ENCODE measurements at regions not wholly inside any gene's neighbourhood (a gene's known extent, or its start where the extent isn't known, plus 50 kb on each side); places are given as distances from the start of the nearest gene placed in this dataset.
"Not testable (repeated sequence)": the region's sequence is repeated elsewhere in the genome, so short reads cannot be mapped to it uniquely, and the experiment has no call there.

DNA sequence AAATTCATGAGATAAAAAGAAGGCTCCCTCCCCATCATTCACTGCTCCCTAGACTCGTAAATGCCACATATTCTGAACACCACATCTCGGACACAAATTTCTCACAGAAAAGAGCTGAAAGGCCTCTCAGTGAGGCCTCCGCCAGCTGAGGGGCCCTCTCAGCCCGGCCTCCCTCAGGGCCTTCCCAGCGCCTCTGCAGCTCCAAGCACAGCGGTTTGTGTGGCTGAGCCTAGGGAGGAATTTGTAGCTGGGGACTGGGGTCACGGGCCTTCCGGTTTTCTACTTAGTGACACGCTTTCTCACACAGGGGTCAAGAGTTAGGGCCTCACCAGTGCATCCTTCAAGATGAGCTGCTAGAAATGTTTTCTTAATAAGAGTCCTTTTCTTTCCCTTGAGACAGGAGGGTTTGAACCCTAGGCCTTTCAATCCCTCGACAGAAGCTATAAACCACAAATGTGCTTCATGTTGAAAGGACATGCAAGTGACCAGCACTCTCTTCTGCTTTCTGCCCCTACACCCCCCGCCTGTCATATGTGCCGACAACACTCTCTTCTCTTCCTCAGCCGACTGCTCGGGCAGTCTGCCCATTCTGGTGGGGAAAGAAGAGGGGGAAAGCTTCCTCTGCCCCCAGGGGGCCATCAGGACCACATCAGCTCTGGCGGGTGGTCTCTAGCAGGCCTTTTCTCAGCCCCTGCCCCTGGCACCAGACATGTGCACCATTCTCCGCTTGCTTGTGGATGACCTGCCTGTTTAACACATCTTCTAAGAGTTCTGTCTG lies 104.9 kb downstream of the CHIC2 start:
- DNase-seq (ENCODE audit: low read depth in 3 of 3, low spot score in 2 of 3): no peak

DNA sequence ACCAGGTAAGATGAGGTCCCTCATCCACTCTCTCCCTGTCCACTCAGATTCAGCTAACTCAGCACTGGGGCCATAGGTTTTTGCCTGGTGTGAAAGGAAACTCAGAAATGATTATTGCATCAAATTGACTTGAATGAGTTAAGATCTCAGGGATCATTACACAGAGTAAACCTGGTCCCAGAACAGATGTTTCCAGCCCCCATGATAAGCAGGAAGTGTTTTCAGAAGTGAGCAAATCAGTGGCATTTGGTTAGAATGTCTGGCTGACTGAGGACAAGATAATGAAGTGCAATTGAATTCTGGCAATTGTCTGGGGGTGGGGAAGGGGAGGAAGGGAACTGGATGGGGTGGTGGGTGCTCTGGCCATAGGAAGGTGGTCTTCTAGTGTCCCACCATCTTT lies 108.0 kb downstream of the CHIC2 start:
- no peak for DNase-seq (ENCODE audit: low read depth in 3 of 3, low spot score in 2 of 3)

DNA sequence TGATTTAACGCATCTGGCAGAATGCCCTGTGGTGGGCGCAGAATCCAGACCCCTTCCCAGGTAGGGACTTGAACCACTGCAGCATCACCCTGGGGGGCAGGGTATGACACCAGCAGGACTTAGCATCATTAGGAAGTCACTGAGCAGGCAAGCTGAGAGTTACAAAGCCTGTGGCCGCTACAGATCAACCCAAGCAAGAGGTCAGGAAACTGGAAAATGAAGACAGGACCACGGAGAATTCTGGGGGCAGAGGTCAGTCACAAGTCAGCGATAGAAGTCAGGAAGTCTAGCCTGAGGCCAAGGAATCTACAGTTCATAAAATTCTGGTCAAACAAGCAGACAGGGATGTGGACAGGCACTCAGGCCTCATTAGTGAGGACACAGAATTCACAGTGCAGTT lies 108.4 kb downstream of the CHIC2 start:
- DNase-seq (ENCODE audit: low read depth in 3 of 3, low spot score in 2 of 3): no peak

DNA sequence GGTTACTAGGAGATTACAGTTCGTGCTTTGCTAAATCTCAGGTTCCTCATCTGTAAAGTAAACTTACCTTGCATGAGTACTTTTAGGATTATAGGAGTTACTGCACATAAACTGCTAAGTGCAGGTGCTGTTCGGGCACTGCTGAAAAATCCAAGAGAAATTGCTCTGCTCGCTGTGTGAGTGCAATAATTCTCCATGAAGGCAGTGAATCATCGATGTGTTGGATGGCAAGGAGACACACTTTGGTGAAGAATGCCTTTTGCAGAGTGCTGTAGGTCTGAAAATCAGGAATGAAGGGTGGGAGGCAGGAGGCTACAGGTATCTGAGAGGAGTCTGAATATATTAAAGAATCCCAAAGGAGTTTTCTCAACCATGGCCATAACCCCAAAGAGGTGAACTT lies 113.0 kb downstream of the CHIC2 start:
- no peak for DNase-seq (ENCODE audit: low read depth in 3 of 3, low spot score in 2 of 3)

DNA sequence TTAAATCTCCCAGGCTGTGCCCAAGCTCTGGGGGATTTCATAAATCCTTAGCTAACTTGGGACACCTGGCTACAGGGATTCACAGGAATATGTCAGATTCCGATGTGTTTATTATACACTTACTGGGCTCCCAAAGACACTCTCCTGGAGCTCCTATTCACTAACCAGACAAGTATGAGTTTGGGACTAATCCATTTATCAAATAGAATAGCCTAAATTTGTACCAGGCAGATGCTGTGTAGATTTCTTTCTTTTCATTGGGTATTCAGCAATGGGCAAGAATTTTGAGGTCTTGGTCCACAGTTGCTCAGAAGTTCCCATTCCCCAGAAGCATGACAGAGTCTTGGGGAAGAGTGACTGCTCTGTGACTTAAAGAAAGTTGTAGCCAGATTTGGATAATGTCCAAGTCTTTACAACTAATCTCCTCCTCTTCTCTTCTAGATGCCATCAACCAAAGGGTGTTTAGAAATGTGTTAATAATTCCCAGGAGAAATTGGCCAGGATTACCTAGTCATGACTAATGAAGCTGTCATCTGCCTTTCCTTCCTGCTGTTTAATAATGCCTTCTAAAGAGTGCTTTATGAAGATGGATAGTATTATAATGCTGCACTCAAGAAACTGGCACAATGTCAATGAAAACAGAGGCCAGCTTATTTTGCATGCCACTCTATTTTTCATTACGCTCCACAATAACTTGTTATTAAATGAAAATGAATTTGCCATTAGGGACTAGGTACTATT lies 120.9 kb downstream of the CHIC2 start:
- no peak for DNase-seq (ENCODE audit: low read depth in 3 of 3, low spot score in 2 of 3)

DNA sequence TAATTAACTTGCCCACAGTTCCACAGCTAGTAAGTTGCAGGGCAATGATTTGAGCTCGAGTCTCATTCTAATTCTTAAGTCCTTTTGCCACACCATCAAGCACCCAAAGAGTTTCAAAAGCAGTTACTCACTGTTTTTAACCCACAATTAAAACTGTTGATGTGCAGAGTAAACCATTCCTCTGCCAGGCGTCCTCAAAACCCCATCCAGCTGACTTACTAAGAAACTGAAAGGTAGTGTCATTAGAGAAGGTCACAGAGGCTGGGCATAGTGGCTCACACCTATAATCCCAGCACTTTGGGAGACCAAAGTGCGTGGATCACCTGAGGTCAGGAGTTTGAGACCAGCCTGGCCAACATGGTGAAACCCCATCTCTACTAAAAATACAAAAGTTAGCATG lies 121.7 kb downstream of the CHIC2 start:
- no peak for DNase-seq (ENCODE audit: low read depth in 3 of 3, low spot score in 2 of 3)

DNA sequence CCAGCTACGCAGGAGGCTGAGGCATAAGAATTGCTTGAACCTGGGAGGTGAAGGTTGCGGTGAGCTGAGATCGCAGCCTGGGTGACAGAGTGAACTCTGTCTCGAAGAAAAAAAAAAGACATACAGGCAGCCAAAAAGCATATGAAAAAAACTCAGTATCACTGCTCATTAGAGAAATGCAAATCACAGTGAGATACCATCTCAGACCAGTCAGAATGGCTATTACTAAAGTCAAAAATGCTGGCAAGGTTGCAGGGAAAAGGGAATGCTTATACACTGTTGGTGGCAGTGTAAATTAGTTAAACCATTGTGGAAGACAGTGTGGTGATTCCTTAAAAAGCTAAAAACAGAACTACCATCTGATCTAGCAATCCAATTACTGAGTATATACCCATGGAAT lies 123.1 kb downstream of the CHIC2 start:
- no peak for DNase-seq (ENCODE audit: low read depth in 3 of 3, low spot score in 2 of 3)

DNA sequence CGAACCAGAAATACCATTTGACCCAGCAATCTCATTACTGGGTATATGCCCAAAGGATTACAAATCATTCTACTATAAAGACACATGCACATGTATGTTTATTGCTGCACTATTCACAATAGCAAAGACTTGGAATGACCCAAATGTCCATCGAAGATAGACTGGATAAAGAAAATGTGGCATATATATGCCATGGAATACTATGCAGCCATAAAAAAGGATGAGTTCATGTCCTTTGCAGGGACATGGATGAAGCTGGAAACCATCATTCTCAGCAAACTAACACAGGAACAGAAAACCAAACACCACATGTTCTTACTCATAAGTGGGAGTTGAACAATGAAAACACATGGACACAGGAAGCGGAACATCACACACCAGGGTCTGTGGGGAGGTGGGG lies 124.5 kb downstream of the CHIC2 start:
- not testable (repeated sequence) for DNase-seq (ENCODE audit: low read depth in 3 of 3, low spot score in 2 of 3)

DNA sequence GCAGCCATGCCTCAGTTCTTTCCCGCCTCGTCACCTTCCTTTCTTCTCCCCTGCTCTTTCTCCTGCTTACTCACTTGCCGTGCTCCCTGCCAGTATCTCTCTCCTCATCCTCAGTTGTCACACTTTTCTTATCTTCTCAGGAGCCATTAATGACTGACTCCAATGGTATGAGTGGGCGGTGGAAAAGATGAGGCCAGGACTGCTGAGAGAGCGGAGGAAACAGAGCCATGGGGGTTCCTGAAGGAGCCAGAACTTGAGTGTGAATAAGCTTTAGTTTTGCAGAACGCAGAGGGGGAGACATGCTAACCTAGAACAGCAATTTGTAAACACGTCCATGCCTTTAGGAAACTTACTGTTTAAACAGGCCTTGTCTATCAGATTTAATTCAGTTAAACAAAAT lies 126.5 kb downstream of the CHIC2 start:
- DNase-seq (ENCODE audit: low read depth in 3 of 3, low spot score in 2 of 3): no peak

DNA sequence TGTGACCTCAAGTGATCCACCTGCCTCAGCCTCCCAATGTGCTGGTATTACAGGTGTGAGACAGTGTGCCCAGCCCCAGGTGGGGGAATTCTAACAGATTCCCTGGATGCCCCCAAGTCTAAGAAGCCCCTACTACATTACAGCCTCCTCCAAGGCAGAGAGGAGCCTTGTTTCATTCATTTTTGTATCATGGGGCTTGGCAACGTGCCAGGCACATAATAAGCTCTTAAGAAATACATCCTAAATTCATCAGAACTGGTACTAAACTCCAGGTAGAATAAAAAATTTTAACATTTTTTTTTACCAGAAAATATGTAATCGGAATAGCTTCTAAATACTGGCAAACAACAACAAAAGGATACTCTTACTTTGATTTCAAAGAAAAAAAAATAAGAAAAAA lies 127.1 kb downstream of the CHIC2 start:
- DNase-seq (ENCODE audit: low read depth in 3 of 3, low spot score in 2 of 3): no peak

DNA sequence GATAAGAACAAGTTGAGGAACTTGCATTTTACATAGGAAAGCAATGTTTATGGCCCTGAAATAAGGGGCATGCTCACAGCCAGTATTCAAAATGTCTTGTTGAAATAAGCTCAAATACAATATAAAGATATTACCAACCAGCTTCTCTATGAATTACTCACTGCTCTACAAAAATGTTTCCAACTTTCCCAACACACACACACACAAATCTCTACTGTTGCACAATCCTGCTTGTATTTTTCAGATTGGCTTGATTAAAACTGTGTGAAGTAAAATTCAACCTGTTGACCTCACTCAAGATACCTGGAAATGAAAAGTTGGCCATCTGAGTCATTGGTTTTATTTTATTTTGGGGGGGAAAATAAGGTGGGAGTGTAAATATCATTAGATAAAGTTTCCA lies 128.6 kb downstream of the CHIC2 start:
- DNase-seq (ENCODE audit: low read depth in 3 of 3, low spot score in 2 of 3): no peak

DNA sequence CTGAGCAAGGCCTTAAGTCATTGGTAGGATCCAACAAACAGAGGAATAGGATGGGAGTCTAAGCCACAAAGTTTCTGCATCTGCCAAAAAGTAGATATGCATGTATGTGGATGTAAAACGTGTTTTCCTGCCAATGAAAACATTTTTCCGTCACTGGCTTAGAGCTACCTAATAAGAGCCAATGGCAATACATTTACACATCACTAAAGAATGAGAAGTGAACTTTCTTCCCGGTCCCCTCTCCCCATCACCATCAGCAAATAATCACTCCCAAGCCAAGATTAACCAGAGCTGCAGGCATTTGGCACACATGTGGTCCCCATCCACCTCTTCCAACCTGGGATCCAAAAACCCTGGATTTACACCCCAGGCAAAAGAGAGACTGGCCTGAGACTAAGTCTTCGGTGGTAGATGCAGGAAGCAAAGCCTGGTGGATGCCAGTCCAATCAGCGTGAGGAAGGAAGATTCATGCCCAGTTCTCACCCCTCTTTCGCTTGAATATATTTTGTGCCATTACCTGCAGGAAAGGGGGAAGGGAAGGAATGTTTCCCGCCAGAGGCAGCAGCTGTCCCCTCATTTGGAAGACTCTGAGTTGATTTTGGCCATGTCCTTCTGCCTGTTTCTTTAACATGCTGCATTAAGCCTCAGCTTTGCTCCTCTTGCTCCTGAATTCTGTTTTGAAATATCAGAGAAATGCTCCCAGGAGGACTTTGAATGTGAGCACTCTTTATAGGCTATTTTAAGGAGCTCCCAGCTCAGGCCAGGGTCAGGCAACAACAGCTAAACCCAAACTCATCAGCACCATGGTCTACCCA lies 131.4 kb downstream of the CHIC2 start:
- DNase-seq (ENCODE audit: low read depth in 3 of 3, low spot score in 2 of 3): no peak

DNA sequence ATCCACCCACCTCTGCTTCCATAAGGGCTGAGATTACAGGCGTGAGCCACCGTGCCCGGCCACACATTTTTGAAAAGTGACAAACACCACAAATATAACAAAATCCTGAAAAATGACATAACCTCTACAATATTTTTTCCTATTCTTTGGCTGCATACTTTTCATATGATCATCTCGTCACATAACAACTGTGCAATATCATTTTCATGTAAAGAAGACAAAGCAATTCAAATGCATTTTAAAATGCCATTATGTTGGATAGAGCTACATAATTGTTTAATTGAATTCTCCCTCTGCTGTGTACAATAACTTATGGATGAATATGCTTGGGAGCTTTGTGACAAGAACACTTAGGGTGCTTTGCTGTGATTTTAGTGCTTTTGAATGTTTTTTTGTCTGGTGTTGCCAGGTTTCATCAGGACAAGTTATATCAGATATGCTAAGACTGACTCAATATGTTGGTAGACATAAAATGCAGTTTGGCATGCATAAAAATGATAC lies 132.9 kb downstream of the CHIC2 start:
- DNase-seq (ENCODE audit: low read depth in 3 of 3, low spot score in 2 of 3): no peak

DNA sequence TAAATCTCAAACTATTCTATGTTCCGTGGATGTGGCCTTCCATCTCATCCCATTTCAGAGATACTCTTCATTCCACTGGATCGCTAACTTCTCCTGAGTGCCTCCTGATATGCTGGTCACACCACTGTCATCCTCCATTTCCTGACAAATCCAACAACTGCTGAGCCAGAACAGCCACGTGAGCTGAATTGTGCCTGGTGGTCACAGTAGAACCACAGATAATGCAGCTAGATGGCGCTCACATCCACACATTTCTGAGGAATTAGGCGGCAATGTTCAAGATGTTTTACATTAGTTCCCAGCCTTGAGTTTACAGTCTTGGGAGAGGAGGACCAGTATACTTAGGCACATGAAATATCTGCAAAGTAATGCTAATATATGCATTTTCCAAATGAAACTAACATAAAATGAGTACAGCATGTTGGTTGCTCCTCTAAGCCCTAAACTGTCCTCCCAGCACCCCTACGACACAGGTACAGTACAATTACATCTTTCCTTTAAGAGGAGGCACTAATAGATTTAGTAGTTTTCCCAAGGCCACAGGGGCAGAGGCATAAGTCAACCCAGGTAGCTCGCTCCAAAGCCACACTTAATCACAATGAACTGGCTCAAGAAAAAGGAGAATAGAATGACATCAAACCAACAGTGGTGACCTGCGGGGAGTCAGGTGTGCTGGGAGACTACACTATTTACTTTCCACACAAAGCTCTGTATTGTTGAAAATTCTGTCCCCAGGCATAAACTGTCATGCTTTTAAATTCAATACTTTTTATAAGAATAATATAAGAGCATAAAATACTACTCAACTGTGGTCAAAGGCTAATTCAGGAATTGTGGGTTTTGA lies 134.2 kb downstream of the CHIC2 start:
- DNase-seq (ENCODE audit: low read depth in 3 of 3, low spot score in 2 of 3): peak; percentile 71 to 79 (median 74)

DNA sequence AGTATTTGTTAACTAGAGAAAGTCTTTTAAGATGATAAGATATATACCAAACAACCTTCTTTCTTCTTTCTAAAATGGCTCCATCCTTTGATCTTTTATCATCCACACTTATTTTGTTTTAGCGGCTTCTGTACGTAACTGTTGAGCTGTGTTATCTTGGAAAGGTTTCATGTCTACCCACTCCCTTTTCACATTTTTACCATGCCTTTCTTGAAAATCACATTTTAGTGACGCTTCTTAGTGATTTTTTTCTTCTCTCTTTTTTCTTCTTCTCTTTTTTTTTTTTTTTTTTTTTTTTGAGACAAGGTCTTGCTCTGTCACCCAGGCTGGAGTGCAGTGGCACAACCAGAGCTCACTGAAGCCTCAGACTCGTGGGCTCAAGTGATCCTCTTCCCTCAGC lies 135.1 kb downstream of the CHIC2 start:
- DNase-seq (ENCODE audit: low read depth in 3 of 3, low spot score in 2 of 3): no peak

DNA sequence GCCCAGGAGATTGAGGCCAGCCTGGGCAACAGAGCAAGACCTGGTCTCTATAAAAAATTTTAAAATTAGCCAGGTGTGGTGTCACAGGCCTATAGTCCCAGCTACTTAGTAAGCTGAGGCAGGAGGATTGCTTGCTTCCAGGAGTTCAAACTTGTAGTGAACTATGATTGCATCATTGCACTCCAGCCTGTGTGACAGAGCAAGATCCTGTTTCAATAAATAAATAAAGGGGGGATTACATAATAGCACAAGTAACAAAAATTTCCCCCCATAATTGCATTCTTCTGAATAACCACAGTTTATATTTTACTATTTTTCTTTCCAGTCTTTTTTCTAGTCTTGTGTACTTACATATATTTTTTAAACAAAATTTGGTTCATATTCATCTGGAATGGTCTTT lies 135.6 kb downstream of the CHIC2 start:
- DNase-seq (ENCODE audit: low read depth in 3 of 3, low spot score in 2 of 3): no peak

DNA sequence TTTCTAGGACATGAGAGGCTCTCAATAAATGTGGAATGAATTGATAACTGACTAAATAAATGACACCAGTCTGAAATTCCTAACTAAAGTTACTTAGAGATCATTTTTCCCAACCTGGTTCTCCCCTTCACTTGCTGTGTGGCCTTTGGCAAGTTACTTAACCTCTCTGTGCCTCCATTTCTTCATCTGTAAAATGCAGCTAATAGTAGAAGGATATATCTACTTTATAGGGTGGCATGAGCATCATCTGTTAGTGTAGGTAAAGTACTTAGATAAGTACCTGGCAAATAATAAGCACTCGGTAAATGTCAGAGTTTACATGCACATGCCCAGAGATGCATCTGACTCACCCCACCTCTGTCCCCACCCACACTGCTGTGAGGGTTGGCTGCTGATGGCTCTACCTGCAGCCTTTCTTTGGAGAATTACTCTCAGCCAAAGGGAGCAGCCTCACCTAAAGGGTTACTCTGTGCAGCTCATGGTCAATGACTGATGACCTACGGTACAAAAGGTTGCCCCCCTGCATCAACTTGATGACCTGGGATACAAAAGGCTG lies 139.3 kb downstream of the CHIC2 start:
- no peak for DNase-seq (ENCODE audit: low read depth in 3 of 3, low spot score in 2 of 3)

DNA sequence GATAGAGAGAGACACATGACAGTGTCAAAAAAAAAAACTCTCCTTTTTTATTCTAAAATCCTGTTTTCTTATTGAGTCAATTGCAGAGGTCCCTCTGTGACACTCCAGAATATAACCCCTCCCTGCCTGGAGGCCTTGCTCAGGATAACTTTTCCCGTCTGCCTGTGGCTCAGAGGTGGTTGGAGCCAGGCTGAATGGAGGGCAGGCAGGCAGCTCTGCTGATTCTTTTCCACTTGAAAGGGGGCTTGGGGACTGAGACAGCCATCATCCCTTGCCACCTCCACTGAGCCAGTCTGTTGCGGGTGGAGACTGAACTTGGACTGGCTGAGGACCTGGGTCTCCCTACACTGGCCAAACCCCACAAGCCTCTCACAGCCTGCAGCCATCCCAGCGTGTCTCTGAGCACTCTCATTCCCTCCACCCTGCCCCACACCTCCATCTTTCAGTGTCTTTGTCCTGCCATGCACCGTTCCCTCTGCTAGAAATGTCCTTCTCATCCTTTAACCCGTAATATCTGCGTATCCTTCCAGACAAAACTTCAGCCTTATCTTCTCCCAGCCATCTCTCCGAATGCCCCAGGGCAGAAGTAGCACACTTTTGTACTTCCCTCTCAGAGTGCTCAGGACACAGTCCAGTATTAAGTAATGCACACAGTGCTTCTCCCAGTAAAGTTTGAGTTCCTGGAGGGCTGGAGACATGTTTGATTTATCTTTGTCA lies 139.9 kb downstream of the CHIC2 start:
- DNase-seq (ENCODE audit: low read depth in 3 of 3, low spot score in 2 of 3): no peak

DNA sequence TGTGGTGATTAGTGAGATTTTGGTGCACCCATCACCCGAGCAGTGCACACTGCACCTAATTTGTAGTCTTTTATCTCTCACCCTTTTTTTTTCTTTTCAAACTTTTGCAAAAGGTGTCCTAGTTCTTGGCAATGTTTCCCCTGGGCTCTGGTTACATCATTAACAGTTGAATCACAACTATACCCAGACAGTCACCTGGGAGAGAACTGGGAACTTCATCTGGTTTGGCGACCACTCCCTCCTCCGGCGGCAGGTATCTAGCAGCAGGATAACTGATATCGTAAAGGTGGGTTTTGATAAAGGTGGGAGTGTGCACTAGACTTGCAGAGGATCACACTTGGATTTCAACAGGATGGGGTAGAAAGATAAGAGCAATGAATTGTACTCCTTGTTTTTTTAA lies 140.5 kb downstream of the CHIC2 start:
- DNase-seq (ENCODE audit: low read depth in 3 of 3, low spot score in 2 of 3): no peak

DNA sequence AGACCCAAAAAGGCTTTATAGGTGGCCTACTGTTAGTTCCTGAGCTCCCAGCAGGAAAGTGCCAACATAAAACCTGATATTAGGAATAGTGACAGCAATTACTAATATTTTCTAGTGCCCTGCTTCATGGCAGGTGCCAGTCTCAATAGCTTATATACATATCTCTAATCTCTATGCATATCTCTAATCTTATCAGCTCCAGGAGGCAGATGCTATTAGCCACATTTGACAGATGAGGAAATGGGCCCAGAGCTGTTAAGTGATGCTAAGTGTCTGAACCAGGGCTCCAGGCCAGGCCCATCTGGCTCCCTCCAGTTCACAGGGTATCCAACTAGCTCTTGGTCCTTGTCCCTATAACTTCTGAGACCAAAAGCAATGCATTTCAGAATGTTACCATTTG lies 142.5 kb downstream of the CHIC2 start:
- DNase-seq (ENCODE audit: low read depth in 3 of 3, low spot score in 2 of 3): no peak

Measured in right renal cortex interstitium (tissue), 3 donors.